Caco-2 (cell line): ENCODE measurements at regions not wholly inside any gene's neighbourhood (a gene's known extent, or its start where the extent isn't known, plus 50 kb on each side); places are given as distances from the start of the nearest gene placed in this dataset.
"Not testable (repeated sequence)": the region's sequence is repeated elsewhere in the genome, so short reads cannot be mapped to it uniquely, and the experiment has no call there.

Experiments used
- BruUV-seq: library from RNA; stranded (reverse); fragments of 400-500 nt; replicated peaks from 2 replicates; lab custom pipeline; 2021; lab: Mats Ljungman, UMichigan
- CTCF ChIA-PET: fragments of 300-600 bp; sonication (Branson Sonifier 250); formaldehyde crosslinking; loops from one replicate; lab custom pipeline; 2022; ENCODE audit warnings: antibody characterized with exemption; lab: Charles Lee
- POLR2A ChIA-PET: fragments of 300-600 bp; sonication (Branson Sonifier 250); formaldehyde crosslinking; loops from one replicate; lab custom pipeline; 2022; ENCODE audit warnings: antibody characterized with exemption; lab: Charles Lee
- DNase-seq, 2 experiments: peaks; one replicate each; pipeline versions ENCODE4 v3.0.0 to v3.0.0-alpha.2; 2020 to 2022
- H3K27me3 ChIP-seq: replicated peaks from 2 replicates; pipeline ENCODE4 v1.6.0; 2011; ENCODE audit warnings: low read length; ENCODE audit not compliant: control insufficient read depth, insufficient read depth
- H3K36me3 ChIP-seq: 2 replicates; pipeline ENCODE4 v1.5.1; 2011; ENCODE audit warnings: low read length; ENCODE audit not compliant: control insufficient read depth, insufficient read depth
- H3K4me1 ChIP-seq: fragments of 250-450 bp; sonication (Bioruptor Pico); 2 replicates; pipeline ENCODE4 v1.5.1; 2020; ENCODE audit warnings: mild to moderate bottlenecking
- H3K4me3 ChIP-seq: 2 replicates; pipeline ENCODE4 v1.5.1; 2011; ENCODE audit warnings: low read depth, mild to moderate bottlenecking, control low read depth, low read length
- H3K9me3 ChIP-seq: fragments of 250-450 bp; sonication (Bioruptor Pico); 2 replicates; pipeline ENCODE4 v1.5.1; 2020; ENCODE audit warnings: mild to moderate bottlenecking, moderate library complexity
- H3K27ac Mint-ChIP-seq: one replicate; pipeline ENCODE4 v1.8.0; 2022; ENCODE audit warnings: mixed read lengths; ENCODE audit not compliant: unreplicated experiment
- H3K27me3 Mint-ChIP-seq: one replicate; pipeline ENCODE4 v1.8.0; 2022; ENCODE audit warnings: mixed read lengths; ENCODE audit not compliant: insufficient read depth, unreplicated experiment
- H3K36me3 Mint-ChIP-seq: one replicate; pipeline ENCODE4 v1.8.0; 2022; ENCODE audit warnings: mild to moderate bottlenecking, mixed read lengths; ENCODE audit not compliant: insufficient read depth, unreplicated experiment
- H3K4me1 Mint-ChIP-seq: one replicate; pipeline ENCODE4 v1.8.0; 2022; ENCODE audit warnings: low read depth, mixed read lengths; ENCODE audit not compliant: unreplicated experiment
- H3K4me3 Mint-ChIP-seq: one replicate; pipeline ENCODE4 v1.8.0; 2022; ENCODE audit warnings: mild to moderate bottlenecking, moderate library complexity, mixed read lengths; ENCODE audit not compliant: unreplicated experiment
- H3K9me3 Mint-ChIP-seq: one replicate; pipeline ENCODE4 v1.8.0; 2022; ENCODE audit warnings: mixed read lengths; ENCODE audit not compliant: unreplicated experiment
- CTCF ChIP-seq, 2 experiments: fragments of 200-600 bp in 1 of 2; IDR thresholded peaks; 1 replicate in 1 of 2; 2 replicates in 1 of 2; pipeline versions ENCODE4 v1.5.1 to v1.8.0; 2011 to 2022; ENCODE audit warnings: antibody characterized with exemption in 1 of 2, control low read depth in 1 of 2, inconsistent platforms in 1 of 2, low read depth in 1 of 2, low read length in 1 of 2, mild to moderate bottlenecking in 1 of 2, moderate library complexity in 1 of 2; ENCODE audit not compliant: insufficient read depth in 1 of 2, severe bottlenecking in 1 of 2, unreplicated experiment in 1 of 2
- intact Hi-C: fragments of 100-400 bp; cut with micrococcal nuclease; formaldehyde crosslinking; loops from one replicate; pipeline ENCODE4 v1.10.0; 2022; ENCODE audit not compliant: unreplicated experiment

- Mint-ChIP-seq H3K27me3 (no peaks in the 10 kb centered on the region), H3K27ac (no peak overlapping the region), H3K36me3 (no peaks in the 10 kb centered on the region), H3K4me3 (no peak overlapping the region), H3K9me3 (no peaks in the 10 kb centered on the region), H3K4me1 (no peaks in the 10 kb centered on the region)
- Histone ChIP-seq H3K4me1 (no peaks in the 10 kb centered on the region), H3K27me3 (no peaks in the 10 kb centered on the region), H3K9me3 (no peaks in the 10 kb centered on the region), H3K4me3 (no peak overlapping the region), H3K36me3 (no peaks in the 10 kb centered on the region)
- ChIA-PET POLR2A (no interaction called here), CTCF (no interaction called here)
- BruUV-seq, result no TSS peak
- TF ChIP-seq CTCF (IDR thresholded peaks at IDR 0.05; ENCODE audit: insufficient read depth in 1 of 2, low read depth in 1 of 2, low read length in 1 of 2, severe bottlenecking in 1 of 2, unreplicated experiment in 1 of 2), result no peak
- no peak for DNase-seq
- intact Hi-C loops, result no loop called here
Measured at GRCh38 chr5:164518741-164519080, 1013.3 kb downstream of the MAT2B start.

GRCh38 chr5:164532235-164532900 lies 1026.9 kb downstream of the MAT2B start:
- ChIA-PET CTCF (no interaction called here), POLR2A (no interaction called here)
- H3K4me1 ChIP-seq, result no peaks in the 10 kb centered on the region
- intact Hi-C loops, result no loop called here
- Mint-ChIP-seq H3K9me3 (no peaks in the 10 kb centered on the region), H3K27ac (no peak overlapping the region), H3K36me3 (no peaks in the 10 kb centered on the region), H3K4me3 (no peak overlapping the region), H3K27me3 (no peaks in the 10 kb centered on the region), H3K4me1 (no peaks in the 10 kb centered on the region)
- BruUV-seq, result no TSS peak
- no peaks in the 10 kb centered on the region for H3K9me3 ChIP-seq
- DNase-seq, result no peak
- H3K4me3 ChIP-seq, result no peak overlapping the region
- H3K27me3 ChIP-seq, result no peaks in the 10 kb centered on the region
- no peak for TF ChIP-seq CTCF (IDR thresholded peaks at IDR 0.05; ENCODE audit: insufficient read depth in 1 of 2, low read depth in 1 of 2, low read length in 1 of 2, severe bottlenecking in 1 of 2, unreplicated experiment in 1 of 2)
- H3K36me3 ChIP-seq, result no peaks in the 10 kb centered on the region

GRCh38 chr5:164533426-164533825 lies 1028.0 kb downstream of the MAT2B start:
- H3K9me3 Mint-ChIP-seq, H3K27me3 Mint-ChIP-seq, H3K36me3 ChIP-seq, H3K27me3 ChIP-seq, DNase-seq, POLR2A ChIA-PET, H3K4me1 ChIP-seq, intact Hi-C loops, H3K4me3 ChIP-seq, H3K27ac Mint-ChIP-seq, H3K4me3 Mint-ChIP-seq, CTCF ChIA-PET, H3K4me1 Mint-ChIP-seq, BruUV-seq, H3K9me3 ChIP-seq, H3K36me3 Mint-ChIP-seq: not testable (repeated sequence)

GRCh38 chr5:164540174-164540573 lies 1034.8 kb downstream of the MAT2B start:
- Mint-ChIP-seq H3K27ac (no peak overlapping the region), H3K4me1 (no peaks in the 10 kb centered on the region), H3K9me3 (no peaks in the 10 kb centered on the region), H3K4me3 (no peak overlapping the region), H3K36me3 (no peaks in the 10 kb centered on the region), H3K27me3 (no peaks in the 10 kb centered on the region)
- DNase-seq, result no peak
- Histone ChIP-seq H3K36me3 (no peaks in the 10 kb centered on the region), H3K9me3 (no peaks in the 10 kb centered on the region), H3K4me3 (no peak overlapping the region), H3K4me1 (no peaks in the 10 kb centered on the region), H3K27me3 (no peaks in the 10 kb centered on the region)
- ChIA-PET CTCF (no interaction called here), POLR2A (no interaction called here)
- TF ChIP-seq CTCF (IDR thresholded peaks at IDR 0.05; ENCODE audit: insufficient read depth in 1 of 2, low read depth in 1 of 2, low read length in 1 of 2, severe bottlenecking in 1 of 2, unreplicated experiment in 1 of 2), result no peak
- no TSS peak for BruUV-seq
- intact Hi-C loops, result no loop called here
